Ammon's horn (tissue), 1 donor: ENCODE measurements at regions not wholly inside any gene's neighbourhood (a gene's known extent, or its start where the extent isn't known, plus 50 kb on each side); places are given as distances from the start of the nearest gene placed in this dataset.
"Not testable (repeated sequence)": the region's sequence is repeated elsewhere in the genome, so short reads cannot be mapped to it uniquely, and the experiment has no call there.

Experiments used
- DNase-seq: peaks from one replicate; pipeline ENCODE4 v3.0.0-alpha.2; 2016; ENCODE audit warnings: low spot score

DNA sequence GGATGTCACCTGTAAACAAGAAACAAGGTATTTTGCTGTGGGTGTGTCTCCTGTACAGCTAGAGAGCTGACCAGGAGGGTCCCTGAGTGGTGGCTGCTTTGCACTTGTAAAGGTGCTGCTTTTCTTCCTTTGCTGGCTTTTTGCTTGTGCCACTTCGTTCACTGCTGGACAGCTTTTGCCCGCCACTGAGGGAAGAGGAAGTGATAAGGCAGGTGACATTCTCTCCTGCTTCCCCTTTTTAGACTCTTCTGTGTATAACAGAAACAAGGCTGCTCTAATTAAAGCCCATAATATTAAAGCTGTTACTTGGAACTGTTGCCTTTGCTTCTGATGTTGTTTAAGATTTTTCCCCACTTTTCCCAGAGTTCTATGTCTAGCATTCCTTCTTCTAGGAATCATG lies 218.6 kb upstream of the TSPY4 start:
- no peak for DNase-seq

DNA sequence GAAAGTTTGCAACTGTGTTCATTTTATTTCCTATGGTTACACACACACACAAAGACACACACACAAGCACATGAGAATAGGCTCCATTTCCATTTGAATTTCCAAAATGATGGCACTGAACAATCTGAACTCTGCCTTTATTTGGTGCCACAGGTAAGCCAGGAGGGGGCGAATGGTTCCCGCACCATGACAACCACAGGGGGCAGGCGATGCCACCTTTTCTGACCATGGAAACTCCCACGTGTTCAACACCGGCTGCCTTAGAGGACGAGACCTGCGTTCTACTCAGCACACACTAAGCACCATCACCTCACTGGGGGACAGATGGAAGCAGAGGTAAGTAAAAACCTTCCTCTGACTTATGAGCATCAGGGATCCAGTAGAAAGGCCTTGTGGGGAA lies 212.6 kb upstream of the TSPY4 start:
- DNase-seq = no peak

DNA sequence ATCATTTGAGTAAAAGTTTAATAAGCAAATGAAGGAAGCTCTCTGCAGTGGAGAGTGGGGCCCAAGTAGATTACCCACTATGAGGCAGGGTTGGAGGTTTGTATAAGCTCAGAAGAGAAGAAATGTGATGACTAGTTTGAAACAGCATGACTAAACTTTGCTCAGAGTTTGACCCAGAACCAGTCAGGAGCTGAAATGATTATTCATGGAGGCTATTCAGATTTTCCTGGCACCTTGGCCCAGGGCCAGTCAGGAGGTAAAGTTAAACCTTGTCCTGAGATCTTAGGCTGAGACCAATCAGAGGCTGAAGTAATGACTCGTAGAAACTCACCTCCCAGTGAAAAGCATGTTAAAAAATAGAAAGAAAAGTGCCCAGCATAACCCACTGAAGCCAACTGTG lies 210.7 kb upstream of the TSPY4 start:
- DNase-seq = no peak

DNA sequence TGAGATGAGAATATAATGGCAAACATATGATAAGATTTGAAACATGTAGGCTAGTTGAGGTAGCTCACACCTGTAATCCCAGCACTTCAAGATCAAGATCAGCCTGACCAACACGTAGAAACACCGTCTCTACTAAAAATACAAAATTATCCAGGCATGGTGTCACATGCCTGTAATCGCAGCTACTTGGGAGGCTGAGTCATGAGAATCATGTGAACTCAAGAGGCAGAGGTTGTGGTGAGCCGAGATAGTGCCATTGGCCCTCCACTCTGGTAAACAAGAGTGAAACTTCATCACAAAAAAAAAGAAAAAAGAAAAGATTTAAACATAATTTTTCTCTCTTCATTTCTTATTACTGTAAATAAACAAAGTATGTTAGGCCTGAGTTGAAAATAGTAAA lies 193.9 kb upstream of the TSPY4 start:
- DNase-seq = not testable (repeated sequence)

DNA sequence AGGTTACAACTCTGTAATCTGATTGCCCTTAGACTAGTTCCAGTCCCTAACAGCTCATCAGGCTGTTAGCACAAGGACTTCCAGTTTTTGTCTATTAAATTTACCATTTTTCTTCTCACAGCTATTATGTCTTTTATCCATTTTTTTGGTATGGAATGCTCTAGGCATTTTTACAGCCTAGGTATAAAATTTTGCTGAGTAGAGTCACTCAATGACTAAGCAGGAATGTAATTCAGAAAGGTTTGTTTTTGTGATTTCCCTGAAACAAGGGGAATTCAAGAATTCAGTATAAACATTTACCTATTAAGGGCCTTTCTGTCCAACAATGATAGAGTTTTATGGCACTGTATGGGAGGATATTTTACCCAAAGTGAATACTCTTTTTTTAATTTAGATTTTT lies 182.7 kb upstream of the TSPY4 start:
- DNase-seq = not testable (repeated sequence)

DNA sequence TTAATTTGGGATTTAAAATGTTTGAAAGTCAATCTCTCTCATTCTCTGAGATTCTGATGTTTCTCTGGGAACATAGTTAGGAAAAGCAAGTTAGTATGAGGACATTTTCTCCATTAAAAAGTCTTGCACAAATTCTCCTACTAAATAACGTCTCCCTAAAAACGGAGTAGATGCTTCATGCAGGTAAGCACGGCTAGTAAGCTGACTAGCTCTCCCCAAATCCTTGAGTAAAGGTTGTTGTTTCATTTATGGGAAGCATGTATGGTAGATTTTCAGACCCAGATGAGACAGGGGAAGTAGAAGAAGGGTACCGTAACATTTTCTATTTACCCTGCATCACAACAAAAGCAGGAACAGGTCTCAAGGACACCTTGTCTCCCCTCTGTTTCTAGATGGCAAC lies 181.5 kb upstream of the TSPY4 start:
- no peak for DNase-seq

DNA sequence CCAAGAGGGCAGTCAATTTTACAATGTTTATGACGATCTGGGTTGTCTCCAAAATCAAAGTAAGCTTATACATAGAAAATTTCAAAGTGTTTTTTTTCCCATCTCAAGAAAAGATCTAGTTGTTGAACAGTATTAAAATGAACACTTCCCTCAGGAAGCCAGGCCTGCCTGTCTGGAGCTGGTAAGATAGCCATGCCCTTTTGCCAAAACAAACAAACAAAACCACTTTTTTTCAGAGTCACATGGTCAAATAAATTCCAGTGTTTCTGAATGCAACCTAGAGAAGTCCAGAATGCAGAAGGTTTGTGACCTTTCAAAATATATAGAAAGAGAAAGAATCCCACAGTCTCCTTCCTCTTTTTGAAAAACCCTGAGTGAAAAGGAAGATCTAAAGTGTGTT lies 178.6 kb upstream of the TSPY4 start:
- DNase-seq = no peak

DNA sequence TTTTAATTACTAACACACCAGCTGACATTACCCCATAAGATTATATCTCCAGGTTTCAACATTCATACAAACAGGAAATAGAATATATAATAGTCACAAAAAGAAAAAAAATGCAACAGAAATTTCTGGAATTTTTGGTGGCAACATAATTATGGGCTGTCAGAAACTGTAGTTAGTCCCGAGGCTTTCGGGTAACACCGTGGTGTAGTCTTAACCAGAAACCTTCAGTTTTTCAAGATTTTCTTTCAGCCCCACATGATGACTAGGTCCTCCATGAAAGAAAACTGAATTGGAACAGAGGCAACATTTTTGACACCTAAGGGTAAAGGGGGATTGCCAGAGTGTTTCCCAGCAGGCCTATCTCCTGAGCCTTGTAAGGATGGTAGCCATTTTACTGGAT lies 176.9 kb upstream of the TSPY4 start:
- DNase-seq = not testable (repeated sequence)

DNA sequence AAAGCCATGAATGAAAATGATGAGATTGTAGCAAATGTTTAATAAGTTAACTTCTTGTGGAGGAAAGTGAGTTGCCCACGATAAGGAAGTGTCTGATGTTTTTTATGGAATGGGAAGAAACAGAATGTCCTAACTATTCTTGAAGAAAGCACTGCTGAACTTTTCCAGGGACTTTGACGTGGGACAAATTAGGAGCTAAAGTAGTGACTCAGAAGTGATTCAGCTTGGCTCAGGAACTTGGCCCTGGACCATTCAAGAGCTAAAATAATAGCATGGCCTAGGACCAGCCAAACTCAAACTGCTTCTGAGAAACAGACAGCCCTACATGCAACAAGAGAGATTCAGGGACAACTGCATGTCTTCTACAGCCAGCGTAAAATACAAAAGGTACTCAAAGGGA lies 176.3 kb upstream of the TSPY4 start:
- not testable (repeated sequence) for DNase-seq

DNA sequence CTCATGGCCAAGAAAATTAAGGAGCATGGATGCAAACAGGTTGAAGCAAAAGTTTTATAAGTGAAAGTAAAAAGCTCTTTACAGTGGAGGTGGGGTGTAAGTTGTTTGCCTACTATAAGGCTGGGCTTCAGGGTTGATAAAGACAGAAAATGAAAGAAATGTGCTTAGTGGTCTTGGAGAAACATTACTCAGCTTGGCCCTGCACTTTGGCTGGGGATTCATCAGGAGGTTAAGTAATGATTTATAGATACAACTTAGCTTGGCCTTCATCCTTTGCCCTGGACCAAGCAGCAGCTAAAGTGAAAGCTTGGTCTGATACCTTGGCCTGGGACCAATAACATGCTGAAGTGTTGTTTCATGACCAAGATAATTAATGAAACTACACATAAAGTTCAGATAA lies 175.3 kb upstream of the TSPY4 start:
- DNase-seq = not testable (repeated sequence)

DNA sequence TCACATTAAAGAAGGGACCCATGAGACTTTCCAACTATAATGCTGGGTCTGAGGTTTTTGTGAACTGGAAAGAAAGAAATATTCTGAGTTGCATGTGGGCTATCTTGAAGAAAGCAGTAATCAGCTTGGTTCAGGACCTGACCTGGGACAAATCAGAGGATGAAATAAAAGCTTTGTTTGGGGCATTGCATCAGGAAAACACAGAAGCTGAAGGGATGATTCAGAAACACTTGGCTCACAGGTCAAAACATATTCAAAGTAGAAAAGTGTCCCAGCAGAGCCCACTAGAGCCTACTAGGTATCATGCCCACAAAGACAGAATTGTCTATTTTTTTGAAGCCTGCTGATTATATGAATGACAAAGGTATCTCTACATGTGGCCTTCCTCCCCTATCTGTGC lies 174.8 kb upstream of the TSPY4 start:
- not testable (repeated sequence) for DNase-seq

DNA sequence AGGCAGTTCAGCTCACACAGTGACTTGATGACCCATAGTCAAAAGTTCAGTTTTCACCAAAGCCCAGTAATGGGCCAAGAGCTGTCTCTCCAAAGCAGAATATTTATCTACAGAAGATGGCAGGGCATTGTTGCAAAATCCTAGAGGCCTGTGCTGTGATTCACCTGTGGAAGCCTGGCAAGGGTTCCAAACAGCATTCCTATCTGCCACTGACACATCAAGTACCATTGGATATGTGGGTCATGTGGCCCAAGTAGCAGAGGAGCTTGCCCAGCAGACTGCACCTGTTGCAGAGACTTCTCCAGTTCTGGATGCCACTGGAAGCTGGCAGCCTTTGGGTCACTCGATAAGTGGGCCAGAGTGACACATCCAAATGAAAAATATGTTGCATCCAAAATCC lies 159.6 kb upstream of the TSPY4 start:
- not testable (repeated sequence) for DNase-seq

DNA sequence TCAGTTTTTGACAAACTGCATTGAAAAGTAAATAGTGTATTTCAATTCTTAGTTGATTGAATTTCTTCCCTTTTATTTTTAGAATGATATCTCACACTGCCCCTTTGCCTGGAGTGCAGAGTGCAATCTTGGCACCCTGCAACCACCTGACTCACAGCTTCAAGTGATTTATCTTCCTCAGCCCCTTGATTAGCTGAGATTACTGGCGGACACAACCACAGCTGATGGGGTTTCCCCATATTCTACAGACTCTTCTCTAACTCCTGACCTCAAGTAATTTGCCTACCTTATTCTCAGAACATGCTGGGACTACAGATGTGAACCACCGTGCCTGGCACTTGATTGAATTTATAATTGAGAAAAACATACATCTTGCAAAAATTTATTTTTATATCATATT lies 152.4 kb upstream of the TSPY4 start:
- DNase-seq = not testable (repeated sequence)

DNA sequence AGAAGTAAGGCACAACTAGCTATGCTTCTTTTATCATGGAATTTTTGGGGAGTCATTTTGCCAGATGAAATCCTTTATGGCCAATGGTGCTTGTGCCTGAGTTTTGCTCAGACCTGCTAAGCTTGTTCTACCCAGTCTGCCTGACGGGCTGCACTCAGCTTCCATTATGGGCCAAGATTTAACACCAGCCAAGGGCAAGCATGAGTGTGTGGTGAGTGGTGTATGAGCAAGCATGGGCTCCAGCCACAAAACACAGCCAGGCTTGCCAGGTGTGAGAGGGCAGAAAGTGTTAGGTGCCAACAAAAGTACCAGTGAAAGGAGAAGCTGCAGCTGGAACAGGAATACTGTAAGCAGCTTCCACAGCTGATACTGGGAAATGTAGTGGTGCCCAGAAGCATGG lies 130.2 kb upstream of the TSPY4 start:
- DNase-seq = not testable (repeated sequence)

DNA sequence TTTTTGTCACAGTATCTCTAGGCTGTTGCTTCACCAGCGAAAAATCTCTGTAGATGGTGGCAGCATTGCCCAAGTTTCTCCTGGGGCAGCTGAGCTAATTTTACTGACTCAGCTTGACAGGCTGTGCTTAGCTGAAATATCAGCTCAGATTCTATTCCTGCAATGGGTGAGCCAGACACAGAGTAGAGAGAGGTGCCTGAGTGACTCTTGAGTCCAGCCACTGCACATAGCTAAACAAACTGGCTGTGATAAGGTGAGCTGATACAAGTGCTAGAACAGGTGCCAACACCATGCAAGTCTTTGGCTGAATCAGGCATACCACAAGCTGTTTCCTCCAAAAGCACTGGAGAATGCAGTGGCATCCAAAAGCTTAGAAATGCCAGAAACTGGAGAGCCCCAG lies 110.9 kb upstream of the TSPY4 start:
- no peak for DNase-seq

DNA sequence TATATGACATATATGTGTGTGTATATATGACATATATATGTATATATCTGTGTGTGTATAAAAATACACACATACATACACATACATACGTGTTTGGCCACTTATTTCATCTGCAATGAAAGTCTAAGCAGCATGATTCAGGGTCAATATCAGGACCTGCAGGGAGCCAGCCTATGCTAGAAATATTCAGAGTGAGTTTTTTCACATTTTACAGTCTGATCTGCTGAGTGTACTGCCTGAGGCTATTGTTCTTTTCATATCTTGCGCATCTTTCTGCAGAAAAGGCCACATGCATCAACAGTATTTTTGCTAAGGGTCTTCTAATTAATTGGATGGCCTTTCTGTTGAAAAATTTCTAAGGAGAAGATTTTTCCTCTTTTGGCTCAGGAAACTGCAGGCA lies 80.0 kb upstream of the TSPY4 start:
- no peak for DNase-seq

DNA sequence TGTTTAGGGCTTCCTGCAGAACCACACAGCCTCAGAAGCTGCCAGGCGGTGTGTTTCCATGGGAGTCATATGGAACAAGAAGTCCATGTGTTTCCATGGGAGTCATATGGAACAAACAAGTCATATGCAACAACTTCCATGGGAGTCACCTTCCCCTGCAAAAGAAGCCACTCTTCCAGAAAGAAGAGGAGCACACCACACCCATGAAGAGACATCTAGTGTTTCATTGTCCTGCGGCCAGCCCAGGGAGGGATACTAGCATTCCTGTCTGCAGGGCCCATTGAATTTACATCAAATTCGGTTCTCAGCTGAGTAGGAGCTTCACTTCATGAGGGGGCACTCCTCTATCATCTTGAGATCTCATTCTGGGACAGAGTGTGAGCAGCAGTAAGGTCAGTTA lies 79.5 kb upstream of the TSPY4 start:
- DNase-seq = no peak

DNA sequence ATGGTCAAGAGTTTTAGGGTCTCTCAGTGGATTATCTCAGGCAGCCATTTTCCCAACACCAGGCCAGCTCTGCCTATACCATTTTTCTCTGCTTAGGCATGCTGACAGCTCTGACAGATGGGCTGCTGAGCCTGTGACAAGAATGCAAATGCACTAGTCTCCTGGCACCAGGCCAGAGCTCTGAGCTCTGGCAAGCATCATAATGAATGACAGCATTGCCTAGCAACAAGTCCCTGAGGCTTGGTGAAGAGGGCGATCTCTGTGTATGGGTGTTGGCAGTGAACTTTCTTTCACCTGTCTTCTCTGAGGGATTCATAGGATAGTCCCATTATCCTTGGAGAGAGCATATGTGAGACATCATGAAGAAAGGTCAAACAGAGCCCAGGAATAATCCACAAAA lies 77.9 kb upstream of the TSPY4 start:
- peak; percentile 78 for DNase-seq

DNA sequence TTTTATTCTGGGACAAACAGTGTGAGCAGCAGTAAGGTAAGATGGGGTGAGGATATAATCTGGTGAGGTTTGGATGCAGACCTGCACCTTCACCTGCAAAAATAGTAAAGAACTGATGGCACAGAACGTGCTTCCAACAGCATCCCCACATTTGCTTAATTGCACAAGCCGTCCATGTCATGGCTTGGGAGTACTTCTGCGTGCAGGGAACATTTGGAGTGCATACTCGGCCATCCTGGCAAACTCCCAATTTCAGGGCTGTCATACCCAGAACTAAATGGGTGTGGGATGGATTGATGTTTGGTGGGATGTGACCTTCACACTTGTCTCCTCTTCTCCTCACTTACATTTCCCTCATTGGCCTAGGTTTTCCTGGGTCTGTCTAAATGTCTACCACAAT lies 76.8 kb upstream of the TSPY4 start:
- no peak for DNase-seq

DNA sequence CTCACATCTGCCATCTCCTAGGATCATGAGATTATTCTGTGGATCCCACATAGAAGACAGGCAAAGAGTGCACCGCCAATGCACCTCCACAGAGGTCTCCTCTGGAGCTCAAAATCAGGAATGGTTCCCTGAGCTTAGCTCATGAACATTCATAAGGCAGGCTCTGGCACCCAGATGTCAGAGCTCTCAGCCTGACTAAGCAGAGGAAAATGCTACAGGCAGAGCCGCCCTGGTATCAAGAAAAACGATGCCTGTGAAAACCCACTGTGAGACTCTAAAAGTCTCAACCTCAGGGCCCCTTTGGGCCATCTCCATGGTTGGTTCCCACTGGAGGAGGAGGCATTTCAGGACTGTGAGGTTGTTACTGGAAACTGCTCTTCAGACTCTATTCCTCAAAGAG lies 71.7 kb upstream of the TSPY4 start:
- DNase-seq = no peak

DNA sequence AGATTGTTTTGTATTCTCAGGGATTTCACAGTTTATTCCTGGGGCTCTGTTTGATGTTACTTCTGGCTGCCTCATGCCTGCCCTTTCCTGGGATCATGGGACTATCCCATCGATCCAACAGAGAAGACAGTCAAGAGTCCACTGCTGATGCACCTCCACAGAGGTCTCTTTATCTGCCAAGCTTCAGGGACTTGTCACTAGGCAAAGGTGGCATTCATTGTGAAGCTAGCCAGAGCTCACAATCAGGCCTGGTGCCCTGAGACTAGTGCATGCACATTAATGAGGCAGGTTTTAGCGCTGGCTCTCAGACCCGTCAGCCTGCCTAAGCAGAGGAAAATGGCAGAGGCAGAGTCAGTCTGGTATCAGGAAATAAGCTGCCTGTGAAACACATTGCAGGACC lies 66.9 kb upstream of the TSPY4 start:
- DNase-seq = not testable (repeated sequence)

DNA sequence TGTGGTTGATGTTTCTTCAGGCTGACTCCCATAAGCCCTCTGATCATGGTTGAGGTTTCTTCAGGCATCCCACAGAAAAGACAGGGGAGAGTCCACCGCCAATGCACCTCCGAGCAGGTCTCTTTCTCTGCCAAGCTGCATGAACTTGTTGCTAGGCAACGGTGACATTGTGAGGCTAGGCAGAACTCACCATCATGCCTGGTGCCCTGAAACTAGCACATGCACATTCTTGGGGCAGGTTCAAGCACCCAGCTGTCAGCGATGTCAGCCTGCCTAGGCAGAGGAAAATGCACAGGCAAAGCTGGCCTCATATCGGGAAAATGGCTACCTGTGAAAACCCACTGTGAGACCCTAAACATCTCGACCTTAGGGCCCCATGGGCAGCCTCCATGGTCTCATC lies 64.4 kb upstream of the TSPY4 start:
- DNase-seq = not testable (repeated sequence)

DNA sequence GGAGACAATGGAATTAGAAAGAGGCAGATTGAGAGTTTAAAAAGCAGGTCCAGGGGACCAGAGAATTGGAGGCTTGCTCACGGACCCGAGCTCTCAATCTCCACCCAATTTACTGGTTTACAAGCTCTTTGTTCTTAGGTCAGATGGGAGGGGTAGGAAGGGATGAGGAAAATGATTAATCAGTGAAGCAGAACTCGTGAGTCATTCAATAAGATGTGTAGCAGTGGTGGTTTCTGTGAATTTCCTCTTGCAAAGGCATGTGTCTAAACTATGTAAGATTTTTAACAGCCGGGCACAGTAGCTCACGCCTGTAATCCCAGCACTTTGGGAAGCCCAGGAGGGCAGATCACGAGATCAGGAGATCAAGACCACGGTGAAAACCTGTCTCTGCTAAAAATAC lies 58.4 kb upstream of the TSPY4 start:
- not testable (repeated sequence) for DNase-seq
